Panc1 (cell line): ENCODE measurements at regions not wholly inside any gene's neighbourhood (a gene's known extent, or its start where the extent isn't known, plus 50 kb on each side); places are given as distances from the start of the nearest gene placed in this dataset.

Experiments
- ATAC-seq: fragments of 200-7000 bp; cut with Tn5 transposase; 2 replicates; pipeline ENCODE4 v1.9.1; 2020; ENCODE audit warnings: mild to moderate bottlenecking, moderate library complexity
- BruUV-seq: library from RNA; stranded (reverse); fragments of 400-500 nt; replicated peaks from 2 replicates; lab custom pipeline; 2021; lab: Mats Ljungman, UMichigan
- CTCF ChIA-PET: fragments of 300-600 bp; sonication (Branson Sonifier 250); formaldehyde crosslinking; loops from one replicate; lab custom pipeline; 2022; ENCODE audit warnings: antibody characterized with exemption; lab: Charles Lee
- POLR2A ChIA-PET: fragments of 300-600 bp; sonication (Branson Sonifier 250); formaldehyde crosslinking; loops from one replicate; lab custom pipeline; 2022; ENCODE audit warnings: antibody characterized with exemption; lab: Charles Lee
- DNase-seq: peaks from one replicate; pipeline ENCODE4 v3.0.0-alpha.2; 2010; ENCODE audit warnings: low read depth, low spot score
- H3K27ac ChIP-seq: 2 replicates; pipeline ENCODE4 v1.5.1; 2011; ENCODE audit warnings: mild to moderate bottlenecking, low read length, inconsistent platforms
- H3K27me3 ChIP-seq: fragments of 200-500 bp; sonication (Bioruptor generic); 2 replicates; pipeline ENCODE4 v1.6.0; 2014; ENCODE audit warnings: low read length, inconsistent platforms; ENCODE audit not compliant: control insufficient read depth, insufficient read depth
- H3K36me3 ChIP-seq: fragments of 200-500 bp; sonication (Bioruptor generic); 2 replicates; pipeline ENCODE4 v1.5.1; 2014; ENCODE audit warnings: inconsistent platforms, mild to moderate bottlenecking, low read length, moderate library complexity; ENCODE audit not compliant: control insufficient read depth, insufficient read depth
- H3K4me1 ChIP-seq: 2 replicates; pipeline ENCODE4 v1.5.1; 2011; ENCODE audit warnings: inconsistent platforms, mild to moderate bottlenecking, low read length, moderate library complexity; ENCODE audit not compliant: control insufficient read depth, insufficient read depth
- H3K4me3 ChIP-seq, 2 experiments: 2 replicates each; pipeline ENCODE4 v1.5.1; 2011 to 2012; ENCODE audit warnings: low read depth in 2 of 2, low read length in 2 of 2, mild to moderate bottlenecking in 2 of 2, inconsistent platforms in 1 of 2, moderate library complexity in 1 of 2
- H3K9me3 ChIP-seq: fragments of 200-500 bp; sonication (Bioruptor generic); 2 replicates; pipeline ENCODE4 v1.5.1; 2014; ENCODE audit warnings: low read depth, mild to moderate bottlenecking, inconsistent platforms, low read length, moderate library complexity; ENCODE audit not compliant: control insufficient read depth, insufficient read depth
- POLR2AphosphoS5 ChIP-seq: IDR thresholded peaks from 2 replicates; pipeline ENCODE4 v1.6.1; 2012; ENCODE audit warnings: mild to moderate bottlenecking, low read depth, low read length, moderate library complexity
- REST ChIP-seq, 2 experiments: IDR thresholded peaks; 2 replicates each; pipeline ENCODE4 v1.6.1; 2011 to 2012; ENCODE audit warnings: low read depth in 2 of 2, control low read depth in 1 of 2, low read length in 1 of 2, mild to moderate bottlenecking in 1 of 2, moderate library complexity in 1 of 2; ENCODE audit not compliant: insufficient read depth in 1 of 2
- SIN3A ChIP-seq: IDR thresholded peaks from 2 replicates; pipeline ENCODE4 v1.6.1; 2012; ENCODE audit warnings: low read depth, mild to moderate bottlenecking, low read length, moderate library complexity, borderline replicate concordance; ENCODE audit not compliant: insufficient read depth
- TCF7L2 ChIP-seq: IDR thresholded peaks from 2 replicates; pipeline ENCODE4 v1.6.1; 2011; ENCODE audit warnings: mild to moderate bottlenecking, low read depth, low read length, inconsistent platforms
- in situ Hi-C: cut with HindIII; loops from 2 replicates; pipeline ENCODE4 v1.10.0; 2016; ENCODE audit warnings: low sequenced_read_pairs, low pct_unique_long_range_greater_than_20kb
- intact Hi-C: fragments of 100-400 bp; cut with micrococcal nuclease; formaldehyde crosslinking; loops from one replicate; pipeline ENCODE4 v1.10.0; 2022; ENCODE audit not compliant: unreplicated experiment
- TF ChIP-seq, protein P1 (sequence below): fragments of 450-650 bp; IDR thresholded peaks from 2 replicates; pipeline ENCODE4 v1.5.1; 2017; ENCODE audit warnings: mild to moderate bottlenecking

DNA sequence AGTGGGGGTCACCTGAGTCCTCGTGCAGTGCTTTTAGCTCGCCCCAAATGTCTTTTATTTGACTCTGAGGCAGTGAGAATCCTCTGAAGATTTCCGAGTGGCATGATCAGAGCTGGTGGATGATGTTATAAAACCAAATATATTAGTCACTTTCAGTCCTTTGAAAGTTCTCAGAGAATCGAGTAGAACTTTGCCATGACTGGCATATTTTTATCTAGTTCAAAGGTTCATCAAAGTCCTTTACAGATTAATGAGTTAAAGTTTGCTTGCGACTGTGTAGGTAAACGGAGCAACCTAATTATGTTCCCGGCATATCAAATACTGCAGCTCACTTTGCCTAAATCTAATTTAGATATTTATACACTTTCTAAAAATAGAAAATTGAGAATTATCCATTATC is 498.5 kb upstream of the NOX3 start:
- BruUV-seq: no TSS peak

GRCh38 chr6:155949256-155949655 is 493.6 kb upstream of the NOX3 start:
- POLR2A ChIA-PET: no interaction called here
- TF ChIP-seq REST (IDR thresholded peaks at IDR 0.05; ENCODE audit: insufficient read depth in 1 of 2, low read depth in 2 of 2, low read length in 1 of 2): no peak
- TF ChIP-seq SIN3A: no peak
- TF ChIP-seq, protein P1, sequence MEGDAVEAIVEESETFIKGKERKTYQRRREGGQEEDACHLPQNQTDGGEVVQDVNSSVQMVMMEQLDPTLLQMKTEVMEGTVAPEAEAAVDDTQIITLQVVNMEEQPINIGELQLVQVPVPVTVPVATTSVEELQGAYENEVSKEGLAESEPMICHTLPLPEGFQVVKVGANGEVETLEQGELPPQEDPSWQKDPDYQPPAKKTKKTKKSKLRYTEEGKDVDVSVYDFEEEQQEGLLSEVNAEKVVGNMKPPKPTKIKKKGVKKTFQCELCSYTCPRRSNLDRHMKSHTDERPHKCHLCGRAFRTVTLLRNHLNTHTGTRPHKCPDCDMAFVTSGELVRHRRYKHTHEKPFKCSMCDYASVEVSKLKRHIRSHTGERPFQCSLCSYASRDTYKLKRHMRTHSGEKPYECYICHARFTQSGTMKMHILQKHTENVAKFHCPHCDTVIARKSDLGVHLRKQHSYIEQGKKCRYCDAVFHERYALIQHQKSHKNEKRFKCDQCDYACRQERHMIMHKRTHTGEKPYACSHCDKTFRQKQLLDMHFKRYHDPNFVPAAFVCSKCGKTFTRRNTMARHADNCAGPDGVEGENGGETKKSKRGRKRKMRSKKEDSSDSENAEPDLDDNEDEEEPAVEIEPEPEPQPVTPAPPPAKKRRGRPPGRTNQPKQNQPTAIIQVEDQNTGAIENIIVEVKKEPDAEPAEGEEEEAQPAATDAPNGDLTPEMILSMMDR: no peak
- TF ChIP-seq TCF7L2: no peak
- no peak for TF ChIP-seq POLR2AphosphoS5

More for the DNA sequence above, 498.5 kb upstream of the NOX3 start:
- ChIA-PET CTCF (no interaction called here), POLR2A (no interaction called here)
- no peaks in the 10 kb centered on the region for H3K4me1 ChIP-seq
- ATAC-seq (no peak), DNase-seq (no peak)
- no peak for TF ChIP-seq POLR2AphosphoS5
- TF ChIP-seq, protein P1: no peak
- TF ChIP-seq TCF7L2: no peak
- no peak for TF ChIP-seq REST (IDR thresholded peaks at IDR 0.05; ENCODE audit: insufficient read depth in 1 of 2, low read depth in 2 of 2, low read length in 1 of 2)
- TF ChIP-seq SIN3A: no peak
- no peak overlapping the region for H3K4me3 ChIP-seq
- H3K36me3 ChIP-seq: no peaks in the 10 kb centered on the region
- H3K9me3 ChIP-seq: peaks cover 3% of the 10 kb centered on the region; the same call in 1 of the 2 replicates
- in situ Hi-C loops: no loop called here
- H3K27me3 ChIP-seq: no peaks in the 10 kb centered on the region
- H3K27ac ChIP-seq: no peak overlapping the region
- intact Hi-C loops: no loop called here

More at GRCh38 chr6:155949256-155949655, 493.6 kb upstream of the NOX3 start:
- Histone ChIP-seq H3K36me3 (no peaks in the 10 kb centered on the region), H3K27ac (no peak overlapping the region), H3K9me3 (peaks cover 3% of the 10 kb centered on the region; the same call in 1 of the 2 replicates), H3K4me3 (no peak overlapping the region), H3K27me3 (no peaks in the 10 kb centered on the region), H3K4me1 (no peaks in the 10 kb centered on the region)
- DNase-seq (no peak), ATAC-seq (no peak)
- intact Hi-C loops (no loop called here), in situ Hi-C loops (no loop called here)
- CTCF ChIA-PET: no interaction called here
- no TSS peak for BruUV-seq
